ENCODE measurements at regions not wholly inside any gene's neighbourhood (a gene's known extent, or its start where the extent isn't known, plus 50 kb on each side); places are given as distances from the start of the nearest gene placed in this dataset.

DNA sequence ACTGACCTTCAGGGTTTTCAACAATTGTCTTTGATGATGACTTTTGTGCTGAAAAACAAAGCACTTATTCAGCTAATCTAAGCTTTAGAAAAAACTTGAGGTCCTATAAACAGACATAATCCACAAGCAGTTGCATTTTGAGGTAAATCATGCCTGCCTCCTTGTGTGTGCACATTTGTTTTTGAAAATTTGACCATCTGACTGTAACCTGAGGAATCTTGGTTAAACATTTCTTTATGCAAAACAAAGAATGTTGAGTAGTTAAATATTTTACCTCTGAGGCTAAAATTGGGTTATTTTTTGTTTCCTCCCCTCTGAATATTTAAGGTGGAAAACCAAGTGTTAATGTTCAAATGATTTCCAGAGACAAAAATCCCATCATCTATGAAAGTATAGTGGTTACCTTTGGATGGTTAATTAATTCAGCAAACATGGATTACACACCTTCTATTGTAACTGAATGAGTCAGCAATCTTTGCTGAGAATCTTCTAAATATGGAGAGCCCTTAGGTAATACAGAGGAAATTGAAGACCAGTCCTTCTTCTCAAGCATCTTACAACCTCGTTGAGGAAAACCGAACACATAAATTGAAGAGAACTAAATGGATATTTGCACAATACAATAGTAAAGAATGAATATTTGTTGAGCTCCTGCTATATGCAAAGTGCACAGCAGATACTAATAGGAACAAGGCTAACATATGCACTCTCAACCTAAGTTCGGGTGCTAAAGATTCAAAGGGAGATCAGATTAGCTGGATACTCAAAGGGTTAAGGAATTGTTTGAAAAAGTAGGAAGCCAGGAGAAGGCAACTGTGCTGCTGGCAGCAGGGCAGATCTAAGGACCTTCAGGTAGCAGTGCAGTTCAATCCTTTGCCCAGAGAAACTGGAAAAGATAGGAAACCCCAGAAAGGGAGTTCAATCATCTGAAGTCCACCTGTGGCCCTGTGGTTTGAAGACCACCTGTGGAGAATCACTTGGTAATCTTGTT is 115.2 kb downstream of the BMP4 start:
- TF ChIP-seq, protein P1, sequence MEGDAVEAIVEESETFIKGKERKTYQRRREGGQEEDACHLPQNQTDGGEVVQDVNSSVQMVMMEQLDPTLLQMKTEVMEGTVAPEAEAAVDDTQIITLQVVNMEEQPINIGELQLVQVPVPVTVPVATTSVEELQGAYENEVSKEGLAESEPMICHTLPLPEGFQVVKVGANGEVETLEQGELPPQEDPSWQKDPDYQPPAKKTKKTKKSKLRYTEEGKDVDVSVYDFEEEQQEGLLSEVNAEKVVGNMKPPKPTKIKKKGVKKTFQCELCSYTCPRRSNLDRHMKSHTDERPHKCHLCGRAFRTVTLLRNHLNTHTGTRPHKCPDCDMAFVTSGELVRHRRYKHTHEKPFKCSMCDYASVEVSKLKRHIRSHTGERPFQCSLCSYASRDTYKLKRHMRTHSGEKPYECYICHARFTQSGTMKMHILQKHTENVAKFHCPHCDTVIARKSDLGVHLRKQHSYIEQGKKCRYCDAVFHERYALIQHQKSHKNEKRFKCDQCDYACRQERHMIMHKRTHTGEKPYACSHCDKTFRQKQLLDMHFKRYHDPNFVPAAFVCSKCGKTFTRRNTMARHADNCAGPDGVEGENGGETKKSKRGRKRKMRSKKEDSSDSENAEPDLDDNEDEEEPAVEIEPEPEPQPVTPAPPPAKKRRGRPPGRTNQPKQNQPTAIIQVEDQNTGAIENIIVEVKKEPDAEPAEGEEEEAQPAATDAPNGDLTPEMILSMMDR (IDR thresholded peaks at IDR 0.05; ENCODE audit: insufficient read depth, low read length, poor library complexity, severe bottlenecking) = no peak
- TF ChIP-seq EZH2phosphoT487 (conservative IDR thresholded peaks at IDR 0.05; ENCODE audit: low read length) = no peak

Data from SU-DHL-6 (cell line).